22Rv1 (cell line): ENCODE measurements at regions not wholly inside any gene's neighbourhood (a gene's known extent, or its start where the extent isn't known, plus 50 kb on each side); places are given as distances from the start of the nearest gene placed in this dataset.

ENCODE experiments used
- H3K27ac ChIP-seq: fragments of 450-650 bp; 2 replicates; pipeline ENCODE4 v1.5.1; 2017
- CTCF ChIP-seq: fragments of 450-650 bp; IDR thresholded peaks from 2 replicates; pipeline ENCODE4 v1.5.1; 2017; ENCODE audit warnings: mild to moderate bottlenecking
- ZFX ChIP-seq: fragments of 450-650 bp; IDR thresholded peaks from 2 replicates; pipeline ENCODE4 v1.6.1; 2017; ENCODE audit warnings: antibody characterized with exemption, borderline replicate concordance

- TF ChIP-seq CTCF (no peak), ZFX (no peak)
- no peak overlapping the region for H3K27ac ChIP-seq
These were observed 543.3 kb upstream of the PKDCC start for GRCh38 chr2:41504532-41504931.

- H3K27ac ChIP-seq, result no peak overlapping the region
These were observed 537.7 kb upstream of the PKDCC start for GRCh38 chr2:41510108-41510507.

DNA sequence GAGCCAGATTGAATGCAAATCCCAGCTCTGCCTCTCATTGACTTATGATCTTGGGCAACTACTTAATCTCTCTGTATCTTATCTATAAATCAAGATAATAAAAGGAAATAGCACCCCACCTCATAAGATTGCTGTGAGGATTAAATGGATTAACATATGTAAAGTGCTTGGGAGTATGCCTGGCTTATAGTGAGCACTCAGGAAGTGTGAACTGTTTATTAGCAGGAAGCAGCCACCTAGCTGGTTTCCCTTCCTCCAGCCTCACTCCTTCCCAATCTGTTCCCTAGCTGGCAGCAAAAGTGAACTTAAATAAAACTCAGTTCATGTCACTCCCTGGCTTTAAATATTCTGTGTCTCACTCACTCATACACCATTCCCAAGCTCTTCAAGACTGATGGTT lies 526.6 kb upstream of the PKDCC start:
- no peak for TF ChIP-seq CTCF
- no peak for TF ChIP-seq ZFX
- H3K27ac ChIP-seq, result no peak overlapping the region

More at GRCh38 chr2:41510108-41510507, 537.7 kb upstream of the PKDCC start:
- TF ChIP-seq ZFX (no peak), CTCF (no peak)

- no peak overlapping the region for H3K27ac ChIP-seq
- TF ChIP-seq CTCF (no peak), ZFX (no peak)
These were observed 520.1 kb upstream of the PKDCC start for GRCh38 chr2:41527525-41528323.

- TF ChIP-seq CTCF (no peak), ZFX (no peak)
- H3K27ac ChIP-seq, result no peak overlapping the region
These were observed 512.2 kb upstream of the PKDCC start for GRCh38 chr2:41535575-41535974.

DNA sequence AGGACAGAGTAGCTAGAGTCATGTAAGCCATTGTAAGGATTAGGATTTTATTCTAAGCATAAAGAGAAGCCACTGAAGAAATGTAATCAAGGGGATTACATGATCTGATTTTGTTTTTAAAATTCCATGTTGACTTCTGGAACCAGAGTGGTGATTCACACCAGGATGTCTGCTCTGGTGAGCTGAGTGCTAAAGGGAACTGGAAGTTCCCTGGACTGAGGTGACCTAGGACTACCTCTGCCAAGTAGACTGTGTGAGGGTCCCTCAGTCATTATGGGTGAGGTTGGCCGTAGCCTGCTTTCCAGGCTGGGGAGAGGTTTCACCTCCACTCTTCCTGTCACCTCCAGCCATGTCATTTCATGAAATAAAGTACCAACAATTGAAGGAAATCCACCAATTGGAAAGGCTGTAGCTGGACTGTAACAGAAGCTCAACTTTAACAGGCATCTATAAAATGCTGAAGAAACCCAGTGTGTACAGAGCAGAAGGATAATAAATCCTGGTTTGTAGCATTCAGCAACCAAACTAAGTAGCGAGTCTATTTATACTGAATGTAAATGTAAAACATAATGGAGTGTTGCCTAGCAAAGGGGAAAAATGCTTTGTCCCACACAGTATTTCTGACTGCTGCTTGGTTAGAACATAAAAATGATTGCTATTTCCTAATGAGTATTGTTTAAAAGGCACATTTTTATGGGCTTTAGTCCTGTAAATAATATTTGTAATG lies 507.4 kb upstream of the PKDCC start:
- TF ChIP-seq CTCF, result no peak
- TF ChIP-seq ZFX, result no peak
- H3K27ac ChIP-seq, result no peak overlapping the region

DNA sequence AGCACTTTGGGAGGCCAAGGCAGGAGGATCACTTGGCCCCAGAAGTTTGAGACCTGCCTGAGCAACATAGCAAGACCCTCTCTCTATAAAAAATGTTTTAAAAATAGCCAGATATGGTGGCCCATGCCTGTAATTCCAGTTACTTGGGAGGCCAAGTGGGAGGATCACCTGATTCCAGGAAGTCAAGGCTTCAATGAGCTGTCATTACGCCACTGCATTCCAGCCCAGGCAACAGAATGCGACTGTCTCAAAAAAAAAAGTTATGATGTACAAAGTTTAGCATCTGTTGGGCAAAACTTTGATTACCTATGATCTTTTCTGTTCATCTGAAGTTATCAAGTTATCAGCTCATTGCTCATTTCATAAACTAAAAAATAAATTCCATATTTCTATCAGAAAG lies 504.1 kb upstream of the PKDCC start:
- no peak overlapping the region for H3K27ac ChIP-seq
- TF ChIP-seq CTCF (no peak), ZFX (no peak)
